ENCODE measurements at regions not wholly inside any gene's neighbourhood (a gene's known extent, or its start where the extent isn't known, plus 50 kb on each side); places are given as distances from the start of the nearest gene placed in this dataset.

DNA sequence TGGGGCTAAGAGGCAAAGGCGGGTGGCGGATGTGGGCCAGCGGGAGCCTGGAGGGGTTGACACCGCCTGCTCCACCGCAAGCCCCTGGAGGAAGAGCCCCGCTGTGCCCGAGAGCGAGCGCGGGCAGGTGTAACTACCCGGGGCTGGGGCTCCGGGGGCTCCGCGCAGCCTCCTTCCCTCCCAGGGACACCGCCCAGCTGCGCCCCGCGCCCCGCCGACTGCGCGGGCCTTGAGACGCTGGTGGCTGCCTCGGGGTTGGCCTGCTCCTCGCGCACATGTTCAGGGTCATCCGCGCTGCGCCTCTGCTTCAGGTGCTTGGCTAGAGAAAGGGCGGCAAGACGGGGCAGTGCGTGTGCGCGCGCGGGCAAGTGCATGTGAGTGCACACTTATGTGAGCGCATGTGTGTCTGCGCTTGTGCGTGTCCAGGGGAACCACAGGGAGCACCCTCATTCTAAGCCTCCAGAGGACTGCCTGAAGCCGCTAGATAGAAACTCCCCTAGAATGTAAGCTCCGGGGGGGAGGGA, 197.5 kb upstream of the TMEM45B start:
- TF ChIP-seq, protein P1, sequence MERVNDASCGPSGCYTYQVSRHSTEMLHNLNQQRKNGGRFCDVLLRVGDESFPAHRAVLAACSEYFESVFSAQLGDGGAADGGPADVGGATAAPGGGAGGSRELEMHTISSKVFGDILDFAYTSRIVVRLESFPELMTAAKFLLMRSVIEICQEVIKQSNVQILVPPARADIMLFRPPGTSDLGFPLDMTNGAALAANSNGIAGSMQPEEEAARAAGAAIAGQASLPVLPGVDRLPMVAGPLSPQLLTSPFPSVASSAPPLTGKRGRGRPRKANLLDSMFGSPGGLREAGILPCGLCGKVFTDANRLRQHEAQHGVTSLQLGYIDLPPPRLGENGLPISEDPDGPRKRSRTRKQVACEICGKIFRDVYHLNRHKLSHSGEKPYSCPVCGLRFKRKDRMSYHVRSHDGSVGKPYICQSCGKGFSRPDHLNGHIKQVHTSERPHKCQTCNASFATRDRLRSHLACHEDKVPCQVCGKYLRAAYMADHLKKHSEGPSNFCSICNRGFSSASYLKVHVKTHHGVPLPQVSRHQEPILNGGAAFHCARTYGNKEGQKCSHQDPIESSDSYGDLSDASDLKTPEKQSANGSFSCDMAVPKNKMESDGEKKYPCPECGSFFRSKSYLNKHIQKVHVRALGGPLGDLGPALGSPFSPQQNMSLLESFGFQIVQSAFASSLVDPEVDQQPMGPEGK (CRISPR knock-in tag; IDR thresholded peaks at IDR 0.05; ENCODE audit: borderline replicate concordance) = no peak
- no peak for TF ChIP-seq ZNF565 (CRISPR knock-in tag; conservative IDR thresholded peaks at IDR 0.05; ENCODE audit: low read depth)
- no peak for TF ChIP-seq ZC3H10 (CRISPR knock-in tag; IDR thresholded peaks at IDR 0.05)
- no peak for TF ChIP-seq ZFP3 (CRISPR knock-in tag; IDR thresholded peaks at IDR 0.05)
- TF ChIP-seq ZFP30 (CRISPR knock-in tag; IDR thresholded peaks at IDR 0.05) = no peak
- no peak for TF ChIP-seq TCF4 (CRISPR knock-in tag; IDR thresholded peaks at IDR 0.05; ENCODE audit: borderline replicate concordance)
- TF ChIP-seq, protein P2, sequence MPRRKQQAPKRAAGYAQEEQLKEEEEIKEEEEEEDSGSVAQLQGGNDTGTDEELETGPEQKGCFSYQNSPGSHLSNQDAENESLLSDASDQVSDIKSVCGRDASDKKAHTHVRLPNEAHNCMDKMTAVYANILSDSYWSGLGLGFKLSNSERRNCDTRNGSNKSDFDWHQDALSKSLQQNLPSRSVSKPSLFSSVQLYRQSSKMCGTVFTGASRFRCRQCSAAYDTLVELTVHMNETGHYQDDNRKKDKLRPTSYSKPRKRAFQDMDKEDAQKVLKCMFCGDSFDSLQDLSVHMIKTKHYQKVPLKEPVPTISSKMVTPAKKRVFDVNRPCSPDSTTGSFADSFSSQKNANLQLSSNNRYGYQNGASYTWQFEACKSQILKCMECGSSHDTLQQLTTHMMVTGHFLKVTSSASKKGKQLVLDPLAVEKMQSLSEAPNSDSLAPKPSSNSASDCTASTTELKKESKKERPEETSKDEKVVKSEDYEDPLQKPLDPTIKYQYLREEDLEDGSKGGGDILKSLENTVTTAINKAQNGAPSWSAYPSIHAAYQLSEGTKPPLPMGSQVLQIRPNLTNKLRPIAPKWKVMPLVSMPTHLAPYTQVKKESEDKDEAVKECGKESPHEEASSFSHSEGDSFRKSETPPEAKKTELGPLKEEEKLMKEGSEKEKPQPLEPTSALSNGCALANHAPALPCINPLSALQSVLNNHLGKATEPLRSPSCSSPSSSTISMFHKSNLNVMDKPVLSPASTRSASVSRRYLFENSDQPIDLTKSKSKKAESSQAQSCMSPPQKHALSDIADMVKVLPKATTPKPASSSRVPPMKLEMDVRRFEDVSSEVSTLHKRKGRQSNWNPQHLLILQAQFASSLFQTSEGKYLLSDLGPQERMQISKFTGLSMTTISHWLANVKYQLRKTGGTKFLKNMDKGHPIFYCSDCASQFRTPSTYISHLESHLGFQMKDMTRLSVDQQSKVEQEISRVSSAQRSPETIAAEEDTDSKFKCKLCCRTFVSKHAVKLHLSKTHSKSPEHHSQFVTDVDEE (CRISPR knock-in tag; IDR thresholded peaks at IDR 0.05) = no peak
- TF ChIP-seq, protein P3, sequence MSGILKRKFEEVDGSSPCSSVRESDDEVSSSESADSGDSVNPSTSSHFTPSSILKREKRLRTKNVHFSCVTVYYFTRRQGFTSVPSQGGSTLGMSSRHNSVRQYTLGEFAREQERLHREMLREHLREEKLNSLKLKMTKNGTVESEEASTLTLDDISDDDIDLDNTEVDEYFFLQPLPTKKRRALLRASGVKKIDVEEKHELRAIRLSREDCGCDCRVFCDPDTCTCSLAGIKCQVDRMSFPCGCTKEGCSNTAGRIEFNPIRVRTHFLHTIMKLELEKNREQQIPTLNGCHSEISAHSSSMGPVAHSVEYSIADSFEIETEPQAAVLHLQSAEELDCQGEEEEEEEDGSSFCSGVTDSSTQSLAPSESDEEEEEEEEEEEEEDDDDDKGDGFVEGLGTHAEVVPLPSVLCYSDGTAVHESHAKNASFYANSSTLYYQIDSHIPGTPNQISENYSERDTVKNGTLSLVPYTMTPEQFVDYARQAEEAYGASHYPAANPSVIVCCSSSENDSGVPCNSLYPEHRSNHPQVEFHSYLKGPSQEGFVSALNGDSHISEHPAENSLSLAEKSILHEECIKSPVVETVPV (CRISPR knock-in tag; IDR thresholded peaks at IDR 0.05) = no peak
- no peak for TF ChIP-seq TOX (CRISPR knock-in tag; IDR thresholded peaks at IDR 0.05; ENCODE audit: borderline replicate concordance)
- TF ChIP-seq GLIS3 (CRISPR knock-in tag; IDR thresholded peaks at IDR 0.05) = no peak
- TF ChIP-seq ZNF70 (CRISPR knock-in tag; IDR thresholded peaks at IDR 0.05) = no peak
- TF ChIP-seq ZNF8 (CRISPR knock-in tag; IDR thresholded peaks at IDR 0.05) = no peak
- TF ChIP-seq, protein P4, sequence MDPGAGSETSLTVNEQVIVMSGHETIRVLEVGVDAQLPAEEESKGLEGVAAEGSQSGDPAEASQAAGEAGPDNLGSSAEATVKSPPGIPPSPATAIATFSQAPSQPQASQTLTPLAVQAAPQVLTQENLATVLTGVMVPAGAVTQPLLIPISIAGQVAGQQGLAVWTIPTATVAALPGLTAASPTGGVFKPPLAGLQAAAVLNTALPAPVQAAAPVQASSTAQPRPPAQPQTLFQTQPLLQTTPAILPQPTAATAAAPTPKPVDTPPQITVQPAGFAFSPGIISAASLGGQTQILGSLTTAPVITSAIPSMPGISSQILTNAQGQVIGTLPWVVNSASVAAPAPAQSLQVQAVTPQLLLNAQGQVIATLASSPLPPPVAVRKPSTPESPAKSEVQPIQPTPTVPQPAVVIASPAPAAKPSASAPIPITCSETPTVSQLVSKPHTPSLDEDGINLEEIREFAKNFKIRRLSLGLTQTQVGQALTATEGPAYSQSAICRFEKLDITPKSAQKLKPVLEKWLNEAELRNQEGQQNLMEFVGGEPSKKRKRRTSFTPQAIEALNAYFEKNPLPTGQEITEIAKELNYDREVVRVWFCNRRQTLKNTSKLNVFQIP (CRISPR knock-in tag; IDR thresholded peaks at IDR 0.05; ENCODE audit: borderline replicate concordance, low read depth) = no peak
